GM18867 (cell line): ENCODE measurements at regions not wholly inside any gene's neighbourhood (a gene's known extent, or its start where the extent isn't known, plus 50 kb on each side); places are given as distances from the start of the nearest gene placed in this dataset.

Experiments used
- ATAC-seq: cut with Tn5 transposase; IDR thresholded peaks from one replicate; pipeline ENCODE4 v1.9.1; 2021; ENCODE audit warnings: mild to moderate bottlenecking, moderate library complexity; ENCODE audit not compliant: unreplicated experiment

- ATAC-seq, result no peak
Observed at GRCh38 chr16:65445313-65446260, 323.7 kb upstream of the CDH11 start.

DNA sequence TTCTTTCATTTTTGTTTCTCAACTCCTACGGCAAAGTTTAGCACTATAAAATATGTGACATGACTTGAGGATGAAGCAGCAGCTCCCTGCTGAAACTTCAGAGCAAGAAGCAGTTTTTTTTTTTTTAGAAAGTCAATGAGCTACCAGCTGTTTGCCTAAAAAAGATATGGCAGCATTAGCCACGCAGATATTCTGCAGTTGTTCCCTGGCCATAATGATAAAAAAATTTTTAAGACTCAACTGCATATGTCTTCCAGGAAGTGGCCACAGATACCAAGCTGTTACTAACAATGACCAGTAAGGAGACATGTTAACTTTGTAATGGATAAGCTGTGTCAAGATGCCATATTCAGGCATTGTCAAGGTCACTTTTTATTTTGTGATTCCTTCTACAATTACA lies 319.6 kb upstream of the CDH11 start:
- no peak for ATAC-seq

DNA sequence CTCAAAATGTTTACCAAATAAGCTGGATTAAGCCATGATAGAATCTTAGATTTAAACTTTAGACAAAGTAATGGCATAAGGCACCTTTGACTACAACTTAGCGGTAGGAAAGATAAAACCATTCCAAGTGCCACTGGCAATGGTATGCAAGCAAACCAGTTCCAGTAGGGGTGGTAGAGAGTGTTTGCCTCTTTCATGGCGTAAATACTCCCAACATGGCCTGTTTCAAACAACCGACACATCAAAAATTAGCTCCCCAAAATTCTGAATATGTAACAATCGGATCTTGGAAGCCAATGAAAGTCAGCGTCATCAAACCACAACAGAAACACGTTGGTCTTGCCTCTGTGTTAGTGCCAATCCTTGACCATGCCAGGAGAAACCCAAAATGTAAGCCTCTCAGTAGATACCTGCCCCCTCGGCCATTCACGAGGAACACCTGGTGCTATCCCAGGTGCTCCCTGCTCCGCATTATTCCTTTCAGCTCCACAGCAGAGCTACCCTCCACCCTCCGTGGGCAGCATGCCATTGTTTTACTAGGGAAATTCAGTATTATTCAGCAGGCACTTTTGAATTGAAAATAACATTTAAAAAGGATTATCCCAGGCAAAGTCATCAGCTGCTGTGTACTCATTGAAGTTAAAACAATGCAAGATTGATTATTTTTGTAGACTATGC lies 307.8 kb upstream of the CDH11 start:
- no peak for ATAC-seq

GRCh38 chr16:65426484-65426883 lies 304.6 kb upstream of the CDH11 start:
- no peak for ATAC-seq

DNA sequence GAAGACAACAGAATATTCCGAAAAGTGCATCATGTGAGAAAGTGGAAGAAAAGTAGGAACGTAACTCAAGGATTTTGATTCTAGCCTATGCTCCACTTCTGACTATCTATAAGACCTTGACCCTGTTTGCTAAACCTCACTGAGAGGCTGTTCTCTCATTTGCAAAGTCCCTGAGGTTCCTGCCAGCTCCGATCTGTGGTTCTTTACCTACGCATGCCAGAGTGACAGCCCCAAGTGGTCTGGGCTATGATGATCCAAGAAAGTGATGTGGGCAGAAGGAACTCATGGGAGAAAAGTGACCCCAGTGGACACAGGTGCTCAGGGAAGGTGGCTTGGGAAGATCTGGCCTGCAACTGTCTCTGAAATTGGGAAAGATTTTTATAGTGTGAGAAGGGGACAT lies 301.1 kb upstream of the CDH11 start:
- ATAC-seq, result no peak

- ATAC-seq, result no peak
Observed at GRCh38 chr16:65421596-65421995, 299.7 kb upstream of the CDH11 start.

GRCh38 chr16:65418435-65418834 lies 296.6 kb upstream of the CDH11 start:
- ATAC-seq, result no peak

- no peak for ATAC-seq
Observed at GRCh38 chr16:65415460-65415859, 293.6 kb upstream of the CDH11 start.

GRCh38 chr16:65414284-65414984 lies 292.6 kb upstream of the CDH11 start:
- no peak for ATAC-seq

DNA sequence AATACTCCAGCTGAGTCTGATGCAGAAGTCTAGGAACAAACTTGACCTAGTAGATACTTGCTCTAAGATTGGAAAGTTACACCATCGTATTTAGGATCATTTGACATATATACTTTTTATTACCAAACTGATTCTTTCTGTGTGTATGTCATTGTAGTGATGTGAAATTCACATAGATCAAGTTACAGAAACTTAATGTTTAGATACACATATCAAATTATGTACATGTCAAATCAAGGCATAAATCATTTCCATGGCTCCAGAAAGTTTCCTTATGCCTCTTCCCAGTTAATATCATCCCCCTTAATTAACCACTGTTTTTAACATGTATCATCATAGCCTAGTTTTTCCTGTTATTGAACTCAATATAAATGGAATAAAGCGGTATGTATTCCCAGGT lies 292.0 kb upstream of the CDH11 start:
- ATAC-seq, result no peak

DNA sequence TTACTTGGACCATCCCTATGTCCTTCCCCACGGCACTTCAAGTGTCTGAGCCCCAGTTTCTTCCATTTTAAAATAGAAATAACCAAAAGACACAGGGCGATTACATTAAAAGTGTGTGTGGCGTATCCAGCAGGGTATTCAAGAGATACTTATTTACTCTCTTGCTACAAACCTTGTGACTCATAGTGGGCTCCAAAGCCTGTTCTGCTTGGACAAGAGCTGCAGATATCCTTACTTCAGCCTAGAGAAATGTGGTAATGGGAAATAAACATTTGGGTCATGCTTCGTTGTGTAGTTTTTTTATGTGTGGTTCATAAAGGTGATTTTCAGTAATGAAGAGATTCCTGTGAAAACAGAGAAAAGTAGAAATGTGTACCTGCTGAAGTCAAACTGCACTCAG lies 288.9 kb upstream of the CDH11 start:
- no peak for ATAC-seq

DNA sequence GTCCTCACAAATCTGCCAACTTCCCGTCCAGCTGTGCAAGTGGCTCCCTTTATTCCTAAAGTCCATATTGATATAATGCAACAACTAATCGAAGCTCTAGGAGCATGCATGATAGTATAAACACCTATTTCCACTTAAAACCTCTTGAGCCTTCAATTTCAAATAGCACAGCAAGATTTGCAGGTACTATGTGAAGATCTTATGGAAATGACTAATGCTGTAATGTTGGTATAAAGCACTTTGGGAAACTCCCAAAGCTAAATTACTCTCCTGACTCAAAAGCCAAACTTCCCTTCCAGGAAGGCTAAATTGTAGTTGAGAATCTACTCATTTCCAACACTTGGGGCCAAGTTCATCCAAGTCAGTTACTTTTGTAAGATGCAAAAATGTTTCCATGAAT lies 287.6 kb upstream of the CDH11 start:
- no peak for ATAC-seq

GRCh38 chr16:65406933-65407332 lies 285.1 kb upstream of the CDH11 start:
- ATAC-seq, result no peak

DNA sequence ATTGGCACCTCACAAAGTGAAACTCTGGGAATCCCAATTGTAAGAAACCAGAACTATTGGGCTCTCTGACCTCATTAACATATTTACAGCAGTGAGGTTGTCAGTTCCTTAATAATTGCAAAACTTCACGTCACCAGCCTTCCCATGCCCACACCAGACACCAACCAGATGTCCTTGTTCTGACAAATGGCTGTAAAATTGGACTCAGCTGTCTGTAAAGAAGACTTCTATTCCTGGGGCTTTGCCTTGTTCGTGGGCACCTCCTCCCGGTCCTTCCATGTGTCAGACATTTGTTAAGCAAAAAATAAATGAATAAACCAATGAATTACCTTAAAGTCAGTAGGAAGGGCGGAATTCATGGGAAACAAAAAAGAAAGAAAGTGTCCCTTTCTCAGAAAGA lies 284.3 kb upstream of the CDH11 start:
- ATAC-seq, result no peak

GRCh38 chr16:65394281-65394680 lies 272.4 kb upstream of the CDH11 start:
- no peak for ATAC-seq

GRCh38 chr16:65392806-65393565 lies 271.1 kb upstream of the CDH11 start:
- ATAC-seq, result no peak

DNA sequence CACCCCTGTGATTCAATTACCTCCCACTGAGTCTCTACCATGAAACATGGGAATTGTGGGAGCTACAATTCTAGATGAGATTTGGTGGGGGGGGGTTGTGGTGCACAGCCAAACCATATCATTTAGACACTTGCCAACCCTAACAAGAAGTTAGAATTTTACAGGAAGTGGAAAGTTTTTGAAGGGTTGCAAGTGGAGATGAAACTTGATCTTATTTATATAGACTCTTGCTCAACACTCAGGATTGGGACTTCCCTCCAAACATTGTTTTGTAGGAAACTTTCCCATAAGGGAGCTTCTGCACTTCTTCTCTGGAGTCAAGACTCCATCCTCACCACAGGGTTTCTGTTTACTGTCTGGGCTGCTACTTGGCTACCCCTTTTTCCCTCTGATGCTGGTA lies 266.7 kb upstream of the CDH11 start:
- ATAC-seq, result no peak

DNA sequence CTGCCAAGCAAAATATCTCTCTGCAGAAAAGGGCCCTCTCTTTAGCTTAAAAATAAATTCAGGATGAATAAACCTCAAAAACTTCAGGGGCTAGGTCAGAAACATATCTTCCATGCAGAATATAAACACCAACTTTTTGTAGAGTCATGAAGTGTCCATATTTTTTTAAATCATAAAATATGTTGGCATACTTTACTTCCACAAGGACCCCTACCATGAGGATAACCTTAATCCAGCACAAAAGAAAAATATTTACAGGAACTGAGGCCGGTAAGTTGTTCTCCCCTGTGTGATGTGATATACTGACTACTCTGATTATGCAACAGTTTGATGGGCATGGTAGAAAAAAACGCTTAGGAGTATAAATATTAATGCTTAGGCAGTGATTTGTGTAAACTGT lies 264.8 kb upstream of the CDH11 start:
- no peak for ATAC-seq

- no peak for ATAC-seq
Observed at GRCh38 chr16:65384441-65384840, 262.6 kb upstream of the CDH11 start.

DNA sequence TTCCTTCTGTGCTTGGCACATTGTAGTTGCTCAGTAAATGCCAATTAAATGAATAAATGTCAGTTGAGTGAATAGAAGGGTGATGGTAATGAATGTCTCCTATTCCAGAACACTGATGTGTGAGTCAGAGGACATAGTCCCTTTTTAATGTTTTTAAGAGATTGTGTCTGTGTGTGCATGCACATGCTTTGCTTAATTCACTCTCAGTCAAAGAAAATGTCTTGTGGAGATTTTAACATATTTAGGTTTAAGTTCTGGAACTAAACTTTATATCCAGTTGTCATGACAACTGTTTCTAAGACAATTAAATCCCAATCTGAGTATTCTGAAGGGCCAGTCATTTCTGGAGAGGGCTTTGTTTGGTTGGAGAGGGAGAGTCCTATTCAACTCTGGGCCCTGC lies 255.3 kb upstream of the CDH11 start:
- no peak for ATAC-seq

DNA sequence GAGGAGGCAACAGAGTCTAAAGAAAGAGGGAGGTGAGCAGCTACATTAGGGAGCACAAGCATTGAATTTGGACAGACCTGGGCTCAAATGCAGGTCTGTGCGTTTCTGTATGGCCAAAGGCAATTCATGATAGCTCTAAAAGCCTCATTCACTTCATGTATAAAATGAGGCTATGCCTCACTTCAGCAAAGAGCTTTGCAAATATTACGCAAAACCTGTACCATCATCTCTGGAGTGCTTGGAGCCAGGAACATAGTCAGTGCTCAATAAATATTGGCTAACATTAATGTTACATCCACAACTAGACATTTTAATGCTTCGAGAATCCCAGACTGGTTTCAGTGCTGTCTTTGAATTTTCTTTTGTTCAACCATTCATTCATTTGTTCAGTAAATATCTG lies 254.7 kb upstream of the CDH11 start:
- ATAC-seq, result no peak
